NCI-H1694 (cell line): ENCODE measurements at regions not wholly inside any gene's neighbourhood (a gene's known extent, or its start where the extent isn't known, plus 50 kb on each side); places are given as distances from the start of the nearest gene placed in this dataset.

ENCODE experiments used
- DNase-seq: peaks from one replicate; lab custom pipeline; 2025; lab: John Stamatoyannopoulos, UW

DNA sequence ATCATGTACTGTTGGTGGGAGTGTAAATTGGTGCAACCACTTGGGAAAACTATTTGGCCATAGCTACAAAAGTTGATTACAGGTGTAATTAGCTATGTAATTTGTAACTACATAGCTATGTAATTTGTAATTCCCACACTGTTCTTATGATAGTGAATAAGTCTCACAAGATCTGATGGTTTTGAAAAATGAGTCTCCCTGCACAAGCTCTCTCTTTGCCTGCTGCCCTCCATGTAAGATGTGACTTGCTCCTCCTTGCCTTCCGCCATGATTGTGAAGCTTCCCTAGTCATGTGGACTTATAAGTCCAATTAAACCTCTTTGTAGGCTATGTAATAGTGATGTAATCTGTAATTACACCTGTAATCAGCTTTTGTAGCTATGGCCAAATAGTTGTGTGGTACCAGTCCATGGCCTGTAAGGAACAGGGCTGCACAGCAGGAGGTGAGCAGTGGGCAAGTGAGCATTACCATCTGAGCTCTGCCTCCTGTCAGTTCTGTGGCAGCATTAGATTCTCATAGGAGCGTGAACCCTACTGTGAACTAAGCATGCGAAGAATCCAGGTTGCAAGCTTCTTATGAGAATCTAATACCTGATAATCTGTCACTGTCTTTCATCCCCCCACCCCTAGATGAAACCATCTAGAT is 133.7 kb upstream of the COPS8 start:
- DNase-seq, result no peak

GRCh38 chr2:236954641-236955040 is 131.0 kb upstream of the COPS8 start:
- no peak for DNase-seq

- DNase-seq, result no peak
Observed at GRCh38 chr2:236955521-236956030, 130.1 kb upstream of the COPS8 start.

GRCh38 chr2:236956031-236956618 is 129.6 kb upstream of the COPS8 start:
- DNase-seq, result no peak

DNA sequence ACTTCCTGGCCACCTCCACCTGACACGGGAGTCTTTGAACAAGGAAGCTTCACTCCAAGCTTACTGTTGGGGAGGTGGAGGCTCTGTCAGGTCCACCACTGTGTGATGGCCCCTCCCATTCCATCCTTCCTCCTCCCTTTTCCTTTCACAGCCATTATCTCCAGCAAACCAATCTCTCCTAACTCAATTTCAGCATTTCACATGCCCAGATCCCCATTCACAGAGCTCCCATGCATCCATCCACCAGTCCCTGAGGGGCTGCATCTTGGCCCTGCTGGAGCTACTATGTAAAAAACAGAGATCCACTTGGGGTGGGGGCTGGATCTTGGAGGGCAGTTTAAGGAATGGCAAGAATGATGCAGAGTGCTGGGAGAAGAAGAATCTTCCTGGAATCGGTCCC is 129.0 kb upstream of the COPS8 start:
- DNase-seq, result no peak

GRCh38 chr2:236959036-236959435 is 126.7 kb upstream of the COPS8 start:
- DNase-seq, result no peak

DNA sequence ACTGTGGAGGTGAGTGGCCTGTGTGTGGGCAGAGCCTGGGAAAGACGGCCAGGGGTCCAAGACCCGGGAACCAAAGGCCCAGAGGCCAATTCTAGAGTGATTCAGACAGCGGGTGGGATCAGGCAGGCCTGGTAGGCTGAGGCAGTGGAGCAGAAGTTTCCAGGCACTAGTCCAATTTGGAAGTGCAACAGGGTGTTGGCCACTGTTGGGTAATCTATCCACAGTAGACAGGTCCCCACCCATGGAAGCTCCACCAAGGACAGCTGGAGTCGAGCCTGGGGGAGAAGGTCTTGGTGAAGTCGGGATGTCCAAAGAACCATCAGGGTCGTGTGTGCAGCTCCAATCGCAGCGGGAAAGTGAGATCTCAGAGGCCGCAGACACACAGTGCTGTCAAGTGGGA is 125.8 kb upstream of the COPS8 start:
- DNase-seq, result no peak

GRCh38 chr2:236960531-236960930 is 125.2 kb upstream of the COPS8 start:
- DNase-seq, result no peak

- DNase-seq, result no peak
Observed at GRCh38 chr2:236962816-236963215, 122.9 kb upstream of the COPS8 start.

- DNase-seq, result no peak
Observed at GRCh38 chr2:236963631-236964182, 122.0 kb upstream of the COPS8 start.

DNA sequence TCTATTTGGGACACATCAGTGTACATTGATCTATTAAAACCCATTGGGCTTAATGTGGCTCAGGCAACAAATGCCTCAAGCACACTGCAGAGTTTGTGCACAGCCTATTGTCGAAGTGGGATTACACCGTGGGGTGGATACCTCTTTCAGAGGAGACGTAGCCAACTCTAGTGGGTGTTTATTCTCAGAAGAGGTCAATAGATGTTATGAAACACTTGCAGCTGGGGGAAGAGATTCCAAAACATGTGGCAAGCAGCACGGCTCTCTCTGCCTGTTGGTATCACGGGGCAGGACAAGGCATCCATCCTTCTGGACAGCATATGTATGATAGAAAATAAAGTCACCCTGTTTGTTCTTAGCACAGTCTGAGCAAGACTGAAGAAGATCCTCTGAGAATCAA is 121.4 kb upstream of the COPS8 start:
- no peak for DNase-seq

- no peak for DNase-seq
Observed at GRCh38 chr2:236965021-236965840, 120.5 kb upstream of the COPS8 start.

DNA sequence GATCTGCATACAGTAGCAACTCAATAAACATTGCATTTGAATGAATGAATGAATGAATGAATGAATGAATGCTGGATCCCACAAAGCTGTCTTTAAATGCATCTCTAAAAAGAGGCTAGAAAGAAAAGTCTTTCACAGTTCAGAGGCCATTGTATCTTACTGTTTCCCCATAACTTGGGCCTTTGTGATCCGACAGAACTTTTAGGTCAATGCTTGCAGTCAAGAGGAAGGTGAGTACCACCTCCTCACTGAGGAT is 119.9 kb upstream of the COPS8 start:
- no peak for DNase-seq

GRCh38 chr2:236967499-236967783 is 118.2 kb upstream of the COPS8 start:
- no peak for DNase-seq

DNA sequence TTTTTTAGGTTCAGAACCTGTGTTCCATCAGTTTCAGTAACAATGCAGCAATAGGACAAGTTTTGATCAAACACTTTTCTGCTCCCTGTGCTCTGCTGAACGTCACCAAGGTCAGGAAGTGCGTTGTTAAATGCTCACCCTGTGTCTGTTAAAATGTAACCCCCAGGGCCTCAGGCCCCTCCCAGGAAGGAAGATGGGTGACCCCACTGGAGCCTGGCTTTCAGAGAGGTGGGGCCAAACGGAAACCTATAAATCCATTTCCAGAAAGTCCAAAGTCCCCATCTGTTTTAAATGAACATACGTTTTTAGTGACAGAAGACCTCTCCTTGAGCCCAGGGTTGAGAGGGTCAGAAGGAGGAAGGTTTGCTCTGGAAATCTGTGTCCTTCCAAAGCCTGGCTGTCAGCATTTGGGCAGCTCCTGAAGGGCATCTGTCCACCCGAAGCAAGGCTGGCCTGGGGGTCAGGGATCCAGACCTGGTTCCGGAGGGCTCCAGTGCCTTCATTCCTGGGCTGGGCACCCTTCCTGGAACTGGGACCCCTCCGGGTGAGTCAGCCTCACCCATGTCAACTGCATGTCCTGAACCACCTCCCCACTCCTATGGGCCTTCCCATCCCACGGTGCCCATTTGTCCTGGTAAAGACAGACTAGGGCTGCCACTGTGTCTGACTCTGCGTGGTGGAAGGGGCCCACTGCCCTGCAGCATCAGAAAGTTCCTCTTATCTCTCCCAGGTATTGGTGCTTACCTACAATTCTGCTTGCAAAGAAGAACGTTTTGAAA is 117.4 kb upstream of the COPS8 start:
- no peak for DNase-seq

GRCh38 chr2:236968880-236969534 is 116.7 kb upstream of the COPS8 start:
- DNase-seq, result peak; percentile 57

GRCh38 chr2:236969767-236970655 is 115.7 kb upstream of the COPS8 start:
- no peak for DNase-seq

GRCh38 chr2:236970656-236971010 is 115.1 kb upstream of the COPS8 start:
- DNase-seq, result no peak

DNA sequence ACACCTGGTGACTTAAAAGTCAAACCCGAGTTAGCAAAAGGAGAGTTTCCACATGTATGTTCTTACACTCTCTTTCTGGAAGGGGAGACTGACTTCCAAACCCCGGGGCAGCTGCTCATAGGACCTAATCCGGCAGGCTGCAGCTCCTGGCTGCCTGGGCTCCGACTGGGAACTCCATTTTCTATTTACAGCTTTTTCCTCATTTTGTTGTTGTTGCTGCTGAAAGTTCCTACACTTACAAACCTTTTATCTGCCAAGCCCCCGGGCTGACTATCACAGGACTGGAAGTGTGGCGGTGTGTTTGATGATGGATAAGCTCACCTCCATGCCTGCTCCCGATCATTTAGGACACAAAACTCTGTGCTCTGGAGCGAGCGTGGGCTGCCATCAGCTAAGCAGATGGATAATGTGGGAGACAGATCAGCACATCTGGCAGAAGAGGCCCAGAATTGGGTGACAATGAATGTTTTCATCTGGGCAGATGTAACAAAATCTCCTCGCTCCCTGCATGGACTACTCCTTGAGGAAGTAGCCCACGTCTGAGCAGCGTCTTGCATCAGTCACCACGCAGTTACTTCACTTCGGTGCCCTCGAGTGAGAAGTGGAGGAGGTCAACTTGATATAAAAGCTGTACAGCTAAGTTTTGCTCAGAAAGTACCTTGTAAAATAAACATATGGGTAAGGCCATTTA is 114.4 kb upstream of the COPS8 start:
- no peak for DNase-seq

- no peak for DNase-seq
Observed at GRCh38 chr2:236971919-236972381, 113.7 kb upstream of the COPS8 start.
